ENCODE measurements at regions not wholly inside any gene's neighbourhood (a gene's known extent, or its start where the extent isn't known, plus 50 kb on each side); places are given as distances from the start of the nearest gene placed in this dataset.

GRCh38 chr5:103849934-103850333, 287.3 kb upstream of the NUDT12 start:
- DNase-seq, result no peak

GRCh38 chr5:103847060-103847459, 284.5 kb upstream of the NUDT12 start:
- DNase-seq, result no peak

DNA sequence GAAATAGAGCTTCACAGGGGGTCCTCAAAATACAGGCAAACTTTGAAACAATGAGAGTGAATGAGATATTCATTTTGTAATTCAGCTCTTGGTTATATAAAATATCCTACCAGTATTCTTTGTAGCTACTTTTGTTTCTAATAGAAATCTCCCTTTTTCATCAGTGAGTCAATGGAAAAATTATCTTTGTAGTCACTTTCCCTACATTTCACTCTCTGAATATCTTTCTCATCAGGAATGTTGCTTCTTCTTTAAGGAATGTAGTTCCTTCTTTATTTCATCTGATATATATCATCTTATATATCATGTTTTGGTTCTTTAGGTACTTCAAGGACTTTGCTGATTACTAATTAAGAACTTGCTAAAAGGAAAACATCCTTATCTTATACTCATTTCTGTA, 280.3 kb upstream of the NUDT12 start:
- DNase-seq, result no peak

DNA sequence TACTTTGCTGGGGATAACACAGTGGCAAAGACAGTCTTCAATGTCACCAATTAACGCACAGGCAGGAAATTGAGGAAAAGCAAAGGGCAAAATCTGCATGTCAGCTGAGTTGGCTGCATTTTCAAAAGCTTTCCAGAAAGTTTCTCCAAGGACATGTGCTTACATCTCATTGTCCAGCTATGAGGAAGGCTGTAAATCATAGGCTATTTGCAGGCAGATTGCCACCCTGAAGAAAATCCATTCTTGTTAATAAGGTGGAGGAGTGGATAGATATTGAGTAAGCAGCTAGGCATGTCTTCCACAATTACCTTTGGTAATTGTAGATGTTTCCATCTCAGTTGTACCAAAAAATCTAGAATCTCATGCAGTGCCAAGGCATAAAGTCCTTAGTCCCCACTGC, 278.0 kb upstream of the NUDT12 start:
- DNase-seq, result no peak

GRCh38 chr5:103834216-103834615, 271.6 kb upstream of the NUDT12 start:
- no peak for DNase-seq

- DNase-seq, result no peak
These were observed 267.0 kb upstream of the NUDT12 start for GRCh38 chr5:103829585-103829984.

GRCh38 chr5:103827976-103828375, 265.4 kb upstream of the NUDT12 start:
- DNase-seq, result no peak

- no peak for DNase-seq
These were observed 258.8 kb upstream of the NUDT12 start for GRCh38 chr5:103821361-103821760.

- peak; percentile 11 for DNase-seq
These were observed 246.0 kb upstream of the NUDT12 start for GRCh38 chr5:103808464-103809106.

DNA sequence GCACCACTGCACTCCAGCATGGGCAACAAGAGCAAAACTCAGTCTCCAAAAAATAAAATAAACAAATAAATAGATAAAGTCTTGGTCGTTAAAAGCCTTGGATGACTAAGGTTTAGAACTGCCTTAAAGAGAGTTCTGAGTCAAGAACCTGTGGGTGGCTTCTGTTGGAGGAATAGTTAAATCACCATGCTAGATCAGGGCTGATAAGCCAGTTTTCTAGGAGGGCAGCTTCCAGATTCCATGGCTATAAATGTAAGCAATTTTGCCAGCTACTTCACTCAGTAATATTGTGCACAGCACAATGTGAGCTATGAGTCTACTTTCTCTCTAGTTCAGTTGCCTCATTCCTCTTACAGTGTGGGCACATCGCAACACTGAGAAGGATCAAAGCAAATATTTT, 242.1 kb upstream of the NUDT12 start:
- no peak for DNase-seq

DNA sequence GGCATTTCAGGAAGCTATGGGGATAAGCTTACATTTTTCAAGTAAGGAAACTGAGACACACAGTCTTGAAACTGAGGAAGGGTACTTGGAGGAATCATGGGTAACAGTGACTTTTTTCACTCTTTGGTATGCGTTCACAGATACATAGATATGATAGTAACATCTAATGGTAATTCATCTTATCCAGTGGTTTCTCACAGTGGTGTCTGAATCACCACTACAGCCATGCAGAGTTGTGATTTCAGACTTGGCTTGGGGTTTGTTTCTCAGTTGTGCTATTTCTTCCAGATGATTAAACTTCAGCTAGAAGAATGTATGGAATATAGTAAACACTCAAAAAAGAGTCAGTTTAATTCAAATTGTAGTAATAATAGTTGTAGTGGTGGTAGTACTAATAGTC, 239.1 kb upstream of the NUDT12 start:
- no peak for DNase-seq

DNA sequence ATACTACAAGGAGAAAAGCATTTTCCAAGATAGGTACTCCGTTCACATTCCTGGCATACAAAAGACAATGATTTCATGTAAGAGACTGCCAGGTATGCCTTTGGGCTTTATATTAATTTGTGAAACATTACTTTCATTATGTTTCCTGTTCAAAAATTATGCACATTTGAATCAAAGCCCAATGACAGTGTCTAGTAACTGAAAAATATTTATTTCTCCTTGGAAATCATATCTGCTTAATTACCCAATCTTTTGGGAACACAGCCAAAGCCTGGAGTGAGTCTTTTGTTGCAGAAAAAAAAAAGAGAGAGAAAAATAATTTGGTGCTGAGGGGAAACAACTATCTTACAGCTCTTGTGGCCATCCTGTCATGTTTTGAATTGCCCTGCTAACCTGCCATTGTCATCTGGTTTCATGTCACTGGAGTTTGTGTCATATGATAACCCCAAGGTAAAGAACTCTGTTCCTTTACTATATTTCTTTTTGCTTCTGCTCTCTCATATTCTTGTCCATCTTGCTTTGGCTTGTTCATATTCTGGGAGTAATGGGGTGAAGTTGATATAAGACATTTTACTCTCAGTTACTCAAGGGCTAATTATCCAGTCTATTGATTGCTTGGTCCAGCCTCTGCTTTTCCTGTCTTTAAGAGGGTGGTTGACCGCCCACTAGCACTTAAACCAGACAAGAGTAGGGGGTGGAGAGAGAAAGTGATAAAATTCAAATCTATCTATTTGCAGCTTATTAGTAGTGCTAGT, 238.3 kb upstream of the NUDT12 start:
- DNase-seq, result no peak

DNA sequence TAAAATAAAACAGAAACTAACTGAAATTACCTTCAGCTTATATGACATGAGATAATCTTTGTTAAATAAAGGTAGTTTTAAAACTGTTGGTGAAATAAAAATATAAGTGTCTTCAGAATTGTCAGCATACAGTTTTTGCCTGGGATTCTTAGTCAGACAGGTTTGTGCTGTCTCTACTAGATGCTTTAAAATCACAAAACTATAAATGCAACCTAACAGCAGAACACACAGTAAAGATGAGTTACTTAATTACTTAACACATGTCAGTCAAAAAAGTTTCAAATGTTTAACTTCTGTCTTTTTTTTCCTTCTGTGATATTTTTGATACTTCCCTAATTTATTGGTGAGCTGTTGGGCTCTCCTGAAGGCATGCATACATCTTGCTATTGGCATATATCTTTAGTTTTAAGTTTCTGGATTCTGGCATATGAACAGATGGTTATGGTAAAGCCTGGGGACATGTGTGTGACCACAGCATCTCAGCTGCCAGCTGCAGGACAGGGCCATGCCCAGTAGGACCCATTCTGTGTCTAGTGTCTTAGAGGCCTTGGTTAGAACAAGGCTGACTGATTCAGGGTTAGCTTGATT, 231.1 kb upstream of the NUDT12 start:
- DNase-seq, result no peak

GRCh38 chr5:103785569-103785968, 223.0 kb upstream of the NUDT12 start:
- DNase-seq, result no peak

- DNase-seq, result no peak
These were observed 221.1 kb upstream of the NUDT12 start for GRCh38 chr5:103783669-103784068.

- DNase-seq, result no peak
These were observed 218.2 kb upstream of the NUDT12 start for GRCh38 chr5:103780794-103781193.

- DNase-seq, result no peak
These were observed 212.1 kb upstream of the NUDT12 start for GRCh38 chr5:103774721-103775120.

DNA sequence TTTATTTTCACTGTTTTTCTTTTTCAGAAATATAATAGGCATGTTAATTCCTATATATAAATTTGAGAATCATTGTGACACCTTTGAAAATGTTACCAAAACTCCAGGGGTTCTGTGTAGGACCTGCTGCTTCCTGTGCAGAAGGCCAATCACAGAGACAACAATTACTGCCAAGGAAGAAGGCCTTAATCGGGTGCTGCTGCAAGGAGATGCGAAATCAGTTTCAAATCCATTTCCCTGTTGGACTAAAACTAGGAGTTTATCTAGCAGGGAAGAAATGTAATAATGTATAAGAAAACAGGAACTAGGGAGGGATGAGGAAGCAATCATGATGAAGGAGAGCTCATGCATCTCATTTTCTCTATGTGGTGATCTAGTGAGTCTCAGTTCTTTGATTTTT, 209.7 kb upstream of the NUDT12 start:
- no peak for DNase-seq

DNA sequence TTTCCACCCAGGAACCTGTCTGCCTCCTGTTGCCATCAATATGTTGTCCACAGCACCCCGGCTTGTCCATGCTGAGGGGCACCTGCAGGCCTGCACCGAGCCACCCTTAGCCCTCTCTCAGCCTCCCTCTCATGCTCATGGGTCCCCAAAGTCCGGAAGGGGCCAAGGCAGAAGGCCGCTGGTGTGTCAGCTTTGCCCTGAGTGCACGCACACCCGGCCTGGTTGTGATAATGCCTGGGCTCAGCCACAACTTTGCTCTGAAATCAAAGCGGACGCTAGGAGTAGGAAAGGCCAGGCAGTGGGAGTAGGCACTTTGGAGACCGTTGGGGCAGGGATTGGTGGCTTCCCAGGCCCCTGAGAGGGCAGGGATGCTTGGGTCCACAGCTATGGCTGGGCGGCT, 201.8 kb upstream of the NUDT12 start:
- no peak for DNase-seq

GRCh38 chr5:103758996-103759395, 196.4 kb upstream of the NUDT12 start:
- DNase-seq, result no peak

GRCh38 chr5:103755974-103756373, 193.4 kb upstream of the NUDT12 start:
- no peak for DNase-seq

- no peak for DNase-seq
These were observed 182.9 kb upstream of the NUDT12 start for GRCh38 chr5:103745353-103746065.

DNA sequence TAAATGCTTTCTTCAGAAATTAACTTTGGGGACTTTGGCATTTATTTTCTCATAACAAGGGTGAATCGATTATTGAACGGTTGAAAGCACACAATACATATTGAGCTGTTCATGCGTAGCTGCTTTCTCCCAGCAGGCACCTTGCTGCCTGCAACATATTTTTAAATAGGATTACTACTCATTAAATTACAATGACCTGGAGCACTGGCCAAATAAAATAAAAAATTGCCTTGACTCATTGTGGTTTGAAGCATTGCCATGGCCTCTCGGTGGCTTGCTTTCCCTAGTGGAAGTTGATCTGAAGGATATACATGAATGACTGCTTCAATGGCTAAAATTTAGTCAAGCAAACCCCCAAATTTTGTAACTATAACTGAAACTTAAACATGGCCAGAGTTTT, 181.6 kb upstream of the NUDT12 start:
- DNase-seq, result no peak

DNA sequence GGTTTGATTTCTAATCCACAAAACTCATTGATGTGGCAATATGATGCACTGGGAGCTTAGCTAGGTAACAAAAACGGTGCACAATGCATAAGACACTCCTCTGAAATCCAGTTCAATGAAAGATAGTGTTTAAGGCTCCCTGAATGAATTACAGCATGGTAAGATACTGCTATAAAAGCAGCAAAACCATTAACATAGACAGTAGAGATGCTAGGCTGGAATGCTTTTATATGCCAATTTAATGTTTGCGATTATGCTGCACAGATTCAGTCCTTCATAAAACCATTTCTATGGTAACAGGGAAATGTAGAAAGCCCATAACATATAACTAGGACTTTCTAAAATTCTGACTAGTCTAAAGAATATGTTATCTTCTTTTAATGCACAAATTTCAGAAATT, 180.8 kb upstream of the NUDT12 start:
- no peak for DNase-seq
